ENCODE measurements at regions not wholly inside any gene's neighbourhood (a gene's known extent, or its start where the extent isn't known, plus 50 kb on each side); places are given as distances from the start of the nearest gene placed in this dataset.

DNA sequence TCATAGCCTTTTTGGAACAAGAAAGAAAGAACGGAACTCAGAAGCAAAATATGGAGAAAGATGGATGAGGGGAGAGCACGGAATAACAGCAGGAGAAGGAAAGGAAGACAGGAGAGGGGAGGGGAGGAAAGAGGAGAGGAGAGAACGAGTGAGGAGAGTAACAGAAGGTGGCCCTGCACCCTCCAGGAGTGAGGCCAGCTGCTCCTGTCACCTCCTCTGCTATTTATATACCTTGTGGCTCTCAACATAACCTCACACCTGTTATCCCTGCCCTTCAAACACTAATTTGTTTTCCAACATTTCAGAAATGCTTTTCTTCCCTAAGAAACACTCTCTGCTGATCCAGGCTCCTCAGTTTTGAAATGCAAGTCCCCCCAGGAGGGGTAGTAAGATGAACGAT, 53.4 kb upstream of the ATP2B2 start:
- no peaks in the 10 kb centered on the region for H3K9me3 Mint-ChIP-seq (ENCODE audit: unreplicated experiment)
- POLR2A ChIA-PET: interaction anchor here (0.6 kb wide), 1 partner anchor 1488 kb away, joined by 3 read pairs; no protein-coding TSS in a partner anchor
- no peak for DNase-seq (ENCODE audit: unreplicated experiment)
- H3K27me3 Mint-ChIP-seq (ENCODE audit: insufficient read depth, unreplicated experiment): peaks cover 30% of the 10 kb centered on the region
- TF ChIP-seq, protein P1, sequence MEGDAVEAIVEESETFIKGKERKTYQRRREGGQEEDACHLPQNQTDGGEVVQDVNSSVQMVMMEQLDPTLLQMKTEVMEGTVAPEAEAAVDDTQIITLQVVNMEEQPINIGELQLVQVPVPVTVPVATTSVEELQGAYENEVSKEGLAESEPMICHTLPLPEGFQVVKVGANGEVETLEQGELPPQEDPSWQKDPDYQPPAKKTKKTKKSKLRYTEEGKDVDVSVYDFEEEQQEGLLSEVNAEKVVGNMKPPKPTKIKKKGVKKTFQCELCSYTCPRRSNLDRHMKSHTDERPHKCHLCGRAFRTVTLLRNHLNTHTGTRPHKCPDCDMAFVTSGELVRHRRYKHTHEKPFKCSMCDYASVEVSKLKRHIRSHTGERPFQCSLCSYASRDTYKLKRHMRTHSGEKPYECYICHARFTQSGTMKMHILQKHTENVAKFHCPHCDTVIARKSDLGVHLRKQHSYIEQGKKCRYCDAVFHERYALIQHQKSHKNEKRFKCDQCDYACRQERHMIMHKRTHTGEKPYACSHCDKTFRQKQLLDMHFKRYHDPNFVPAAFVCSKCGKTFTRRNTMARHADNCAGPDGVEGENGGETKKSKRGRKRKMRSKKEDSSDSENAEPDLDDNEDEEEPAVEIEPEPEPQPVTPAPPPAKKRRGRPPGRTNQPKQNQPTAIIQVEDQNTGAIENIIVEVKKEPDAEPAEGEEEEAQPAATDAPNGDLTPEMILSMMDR (IDR thresholded peaks at IDR 0.05; ENCODE audit: unreplicated experiment): no peak
- no TSS peak for BruUV-seq (replicated peaks)
- H3K36me3 Mint-ChIP-seq (ENCODE audit: insufficient read depth, unreplicated experiment): no peaks in the 10 kb centered on the region
- CTCF ChIA-PET: interaction anchor here (0.7 kb wide), 1 partner anchor 56 kb away, joined by 3 read pairs; no protein-coding TSS in a partner anchor
- H3K4me1 Mint-ChIP-seq (ENCODE audit: insufficient read depth, unreplicated experiment): peaks cover 10% of the 10 kb centered on the region
- H3K4me3 Mint-ChIP-seq (ENCODE audit: unreplicated experiment): no peak overlapping the region
- intact Hi-C loops (cut with micrococcal nuclease): no loop called here
- H3K27ac Mint-ChIP-seq (ENCODE audit: low read depth, unreplicated experiment): no peak overlapping the region

DNA sequence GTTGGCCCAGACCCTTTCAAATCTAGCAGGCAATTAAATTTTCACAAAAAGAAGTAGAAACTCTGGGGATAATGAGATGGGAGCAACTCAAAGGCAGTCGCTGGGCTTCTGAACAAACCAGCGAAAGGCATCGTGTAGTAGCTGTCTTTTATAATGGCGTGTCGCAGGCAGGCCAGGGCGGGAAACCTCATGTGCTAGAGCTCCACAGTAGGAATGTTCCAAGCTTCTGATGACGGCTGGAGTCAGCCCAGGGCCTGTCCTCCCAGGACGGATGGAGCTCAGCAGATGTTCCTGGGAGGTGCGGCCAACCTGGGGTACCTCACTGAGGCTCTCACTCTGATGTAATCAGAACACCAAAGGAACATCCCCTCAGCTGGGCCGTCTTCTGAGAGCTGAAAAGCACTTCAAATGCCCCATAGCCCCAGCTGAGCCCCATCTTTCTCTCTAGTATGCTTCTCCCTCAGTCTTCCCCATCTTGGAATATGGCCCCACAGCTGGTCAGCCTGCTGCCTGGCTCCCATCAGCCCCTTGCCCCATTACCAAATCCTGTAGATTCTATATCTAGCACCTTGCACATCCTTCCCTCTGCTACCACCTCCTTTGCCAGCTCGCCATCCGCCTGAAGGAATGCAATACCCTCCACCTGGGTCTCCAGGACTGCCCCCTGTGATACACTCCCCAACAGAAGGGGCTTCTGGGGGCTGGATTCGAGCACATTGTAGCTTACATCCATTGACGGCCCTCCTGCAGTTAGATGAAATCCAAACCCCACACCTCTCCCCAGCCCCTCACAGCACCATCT, 54.9 kb upstream of the ATP2B2 start:
- peaks cover 10% of the 10 kb centered on the region for H3K4me1 Mint-ChIP-seq (ENCODE audit: insufficient read depth, unreplicated experiment)
- POLR2A ChIA-PET: no interaction called here
- intact Hi-C loops (cut with micrococcal nuclease): no loop called here
- no peak overlapping the region for H3K4me3 Mint-ChIP-seq (ENCODE audit: unreplicated experiment)
- CTCF ChIA-PET: interaction anchor here (0.7 to 1.2 kb wide), 2 partner anchors 178 to 198 kb away, joined by 4 to 5 read pairs; no protein-coding TSS in a partner anchor
- TF ChIP-seq, protein P1 (IDR thresholded peaks at IDR 0.05; ENCODE audit: unreplicated experiment): peak; percentile 0
- no peak for DNase-seq (ENCODE audit: unreplicated experiment)
- no peaks in the 10 kb centered on the region for H3K9me3 Mint-ChIP-seq (ENCODE audit: unreplicated experiment)
- peaks cover 46% of the 10 kb centered on the region for H3K27me3 Mint-ChIP-seq (ENCODE audit: insufficient read depth, unreplicated experiment)
- no peaks in the 10 kb centered on the region for H3K36me3 Mint-ChIP-seq (ENCODE audit: insufficient read depth, unreplicated experiment)
- no peak overlapping the region for H3K27ac Mint-ChIP-seq (ENCODE audit: low read depth, unreplicated experiment)
- no TSS peak for BruUV-seq (replicated peaks)

DNA sequence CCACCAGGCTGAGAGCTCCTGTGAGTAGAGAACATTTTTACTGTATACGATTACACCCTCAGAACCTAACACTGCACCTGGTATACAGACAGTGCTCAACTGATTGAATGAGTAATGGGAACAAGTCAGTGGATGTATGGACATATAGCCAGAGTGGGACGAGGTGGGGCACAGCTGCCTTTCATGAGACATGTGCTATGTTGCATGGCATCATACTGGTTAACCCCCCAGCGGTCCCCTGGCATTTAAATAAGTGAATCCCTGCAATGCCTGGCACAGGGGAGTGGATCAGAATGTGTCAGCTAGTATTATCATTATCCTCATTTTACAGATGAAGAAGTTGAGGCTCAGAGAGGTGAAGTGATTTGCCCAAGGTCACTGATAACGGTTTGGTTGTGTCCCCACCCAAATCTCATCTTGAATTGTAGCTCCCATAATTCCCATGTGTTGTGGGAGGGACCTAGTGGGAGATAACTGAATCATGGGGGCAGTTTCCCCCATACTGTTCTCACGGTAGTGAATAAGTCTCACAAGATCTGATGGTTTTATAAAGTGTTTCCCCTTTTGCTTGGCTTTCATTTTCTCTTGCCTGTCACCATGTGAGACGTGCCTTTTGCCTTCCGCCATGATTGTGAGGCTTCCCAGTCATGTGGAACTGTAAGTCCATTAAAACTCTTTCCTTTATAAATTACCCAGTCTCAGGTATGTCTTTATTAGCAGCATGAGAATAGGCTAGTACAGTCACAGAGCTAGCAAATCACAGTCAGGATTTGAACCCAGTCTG, 56.0 kb upstream of the ATP2B2 start:
- H3K4me1 Mint-ChIP-seq (ENCODE audit: insufficient read depth, unreplicated experiment): peaks cover 10% of the 10 kb centered on the region
- H3K27ac Mint-ChIP-seq (ENCODE audit: low read depth, unreplicated experiment): no peak overlapping the region
- no peak for DNase-seq (ENCODE audit: unreplicated experiment)
- peaks cover 56% of the 10 kb centered on the region for H3K27me3 Mint-ChIP-seq (ENCODE audit: insufficient read depth, unreplicated experiment)
- H3K4me3 Mint-ChIP-seq (ENCODE audit: unreplicated experiment): no peak overlapping the region
- ChIA-PET POLR2A (no interaction called here), CTCF (interaction anchor here (1.1 kb wide), 1 partner anchor 13 kb away, joined by 3 read pairs; no protein-coding TSS in a partner anchor)
- intact Hi-C loops (cut with micrococcal nuclease): no loop called here
- no peaks in the 10 kb centered on the region for H3K36me3 Mint-ChIP-seq (ENCODE audit: insufficient read depth, unreplicated experiment)
- no TSS peak for BruUV-seq (replicated peaks)
- TF ChIP-seq, protein P1 (IDR thresholded peaks at IDR 0.05; ENCODE audit: unreplicated experiment): no peak
- H3K9me3 Mint-ChIP-seq (ENCODE audit: unreplicated experiment): no peaks in the 10 kb centered on the region

DNA sequence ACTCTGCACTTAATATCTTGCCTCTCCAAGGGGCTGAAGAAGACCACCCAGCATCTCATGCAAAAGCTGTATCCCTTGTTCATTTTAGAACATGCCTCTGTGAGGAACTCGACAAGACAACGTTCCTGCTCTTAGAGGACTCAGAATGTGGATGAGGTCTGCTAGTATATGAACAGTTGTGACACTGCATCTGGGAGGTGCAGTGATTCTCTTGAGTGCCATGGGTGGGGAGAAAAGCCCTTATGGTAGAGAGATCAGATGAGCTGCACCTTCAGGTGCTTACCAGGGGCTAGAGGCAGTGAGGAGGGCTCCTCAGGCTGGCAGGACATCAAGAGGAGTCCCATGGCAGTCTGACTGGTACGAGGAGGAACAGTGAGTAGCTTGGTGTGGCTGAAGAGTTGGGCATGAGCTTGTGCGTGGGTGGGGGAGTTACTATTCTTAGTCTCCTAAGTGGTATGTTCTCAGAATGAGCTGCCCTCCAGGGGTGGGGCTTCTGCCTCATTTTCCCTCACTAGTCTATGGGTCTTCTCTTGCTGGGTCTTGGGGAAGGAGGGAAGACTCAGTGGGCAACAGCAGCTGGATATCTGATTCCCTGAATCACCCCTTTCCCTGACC, 56.7 kb upstream of the ATP2B2 start:
- POLR2A ChIA-PET: no interaction called here
- BruUV-seq (replicated peaks): no TSS peak
- H3K9me3 Mint-ChIP-seq (ENCODE audit: unreplicated experiment): no peaks in the 10 kb centered on the region
- intact Hi-C loops (cut with micrococcal nuclease): no loop called here
- H3K36me3 Mint-ChIP-seq (ENCODE audit: insufficient read depth, unreplicated experiment): no peaks in the 10 kb centered on the region
- H3K4me3 Mint-ChIP-seq (ENCODE audit: unreplicated experiment): no peak overlapping the region
- peaks cover 10% of the 10 kb centered on the region for H3K4me1 Mint-ChIP-seq (ENCODE audit: insufficient read depth, unreplicated experiment)
- TF ChIP-seq, protein P1 (IDR thresholded peaks at IDR 0.05; ENCODE audit: unreplicated experiment): no peak
- no peak overlapping the region for H3K27ac Mint-ChIP-seq (ENCODE audit: low read depth, unreplicated experiment)
- peaks cover 63% of the 10 kb centered on the region for H3K27me3 Mint-ChIP-seq (ENCODE audit: insufficient read depth, unreplicated experiment)
- CTCF ChIA-PET: interaction anchor here (1.1 kb wide), 1 partner anchor 14 kb away, joined by 3 read pairs; no protein-coding TSS in a partner anchor
- DNase-seq (ENCODE audit: unreplicated experiment): no peak

Data from MCF 10A (cell line).